GM19035 (cell line): ENCODE measurements at regions not wholly inside any gene's neighbourhood (a gene's known extent, or its start where the extent isn't known, plus 50 kb on each side); places are given as distances from the start of the nearest gene placed in this dataset.
A peak's percentile ranks its signal among the peaks of the same experiment; 100 is the strongest.

Experiments
- ATAC-seq: cut with Tn5 transposase; IDR thresholded peaks from one replicate; pipeline ENCODE4 v1.9.1; 2021; ENCODE audit not compliant: unreplicated experiment

GRCh38 chrX:106341823-106342222, 173.7 kb downstream of the PWWP3B start:
- ATAC-seq = no peak

- ATAC-seq = no peak
Measured at GRCh38 chrX:106356580-106356979, 188.5 kb downstream of the PWWP3B start.

GRCh38 chrX:106363214-106363613, 195.1 kb downstream of the PWWP3B start:
- ATAC-seq = no peak

GRCh38 chrX:106378616-106379015, 210.5 kb downstream of the PWWP3B start:
- ATAC-seq = peak; percentile 82

GRCh38 chrX:106391284-106391911, 220.4 kb upstream of the RADX start:
- ATAC-seq = no peak

- no peak for ATAC-seq
Measured at GRCh38 chrX:106392346-106392745, 219.4 kb upstream of the RADX start.

- ATAC-seq = no peak
Measured at GRCh38 chrX:106397788-106398538, 213.8 kb upstream of the RADX start.

GRCh38 chrX:106401965-106402559, 209.7 kb upstream of the RADX start:
- no peak for ATAC-seq

GRCh38 chrX:106404512-106404911, 207.3 kb upstream of the RADX start:
- ATAC-seq = no peak

- ATAC-seq = peak; percentile 77
Measured at GRCh38 chrX:106415276-106415895, 196.4 kb upstream of the RADX start.

- no peak for ATAC-seq
Measured at GRCh38 chrX:106436691-106437090, 175.1 kb upstream of the RADX start.

- ATAC-seq = no peak
Measured at GRCh38 chrX:106437407-106437806, 174.4 kb upstream of the RADX start.

GRCh38 chrX:106450405-106450804, 161.4 kb upstream of the RADX start:
- ATAC-seq = no peak

GRCh38 chrX:106451933-106452332, 159.8 kb upstream of the RADX start:
- ATAC-seq = no peak

- no peak for ATAC-seq
Measured at GRCh38 chrX:106454991-106455390, 156.8 kb upstream of the RADX start.

GRCh38 chrX:106457802-106458201, 154.0 kb upstream of the RADX start:
- no peak for ATAC-seq

GRCh38 chrX:106467422-106467821, 144.4 kb upstream of the RADX start:
- ATAC-seq = no peak

GRCh38 chrX:106467943-106468342, 143.8 kb upstream of the RADX start:
- ATAC-seq = no peak

GRCh38 chrX:106468433-106468832, 143.3 kb upstream of the RADX start:
- ATAC-seq = no peak

GRCh38 chrX:106479920-106480319, 131.9 kb upstream of the RADX start:
- no peak for ATAC-seq

- no peak for ATAC-seq
Measured at GRCh38 chrX:106481341-106481740, 130.4 kb upstream of the RADX start.

GRCh38 chrX:106484233-106484632, 127.5 kb upstream of the RADX start:
- peak; percentile 99 for ATAC-seq
